Gastrocnemius medialis (tissue), 4 donors: ENCODE measurements at regions not wholly inside any gene's neighbourhood (a gene's known extent, or its start where the extent isn't known, plus 50 kb on each side); places are given as distances from the start of the nearest gene placed in this dataset.

ENCODE experiments used
- ATAC-seq, 2 donors: fragments of 150-250 bp; one replicate each; pipeline ENCODE4 v1.9.1; 2016
- DNase-seq, 2 donors: peaks; one replicate each; pipeline ENCODE4 v3.0.0-alpha.2; 2019
- H3K27ac ChIP-seq, 4 donors: fragments of 200-600 bp; sonication (generic); 1 replicate in 1 of 4; 2 replicates in 3 of 4; pipeline ENCODE4 v1.5.1; 2016 to 2018; ENCODE audit warnings: mild to moderate bottlenecking in 2 of 4, moderate library complexity in 1 of 4
- H3K27me3 ChIP-seq, 3 donors: fragments of 200-600 bp; sonication (generic) in 2 of 3; 1 replicate in 1 of 3; 2 replicates in 2 of 3; pipeline versions ENCODE4 v1.5.1 to v1.6.0; 2016 to 2019; ENCODE audit warnings: mild to moderate bottlenecking in 1 of 3, moderate library complexity in 1 of 3
- H3K36me3 ChIP-seq, 2 donors: fragments of 200-600 bp; sonication (generic) in 1 of 2; one replicate each; pipeline ENCODE4 v1.5.1; 2017 to 2018
- H3K4me1 ChIP-seq, 2 donors: fragments of 200-600 bp; sonication (generic) in 1 of 2; one replicate each; pipeline ENCODE4 v1.5.1; 2016 to 2017; ENCODE audit warnings: mild to moderate bottlenecking in 2 of 2
- H3K4me3 ChIP-seq, 4 donors: fragments of 200-600 bp; sonication (generic) in 3 of 4; 1 replicate in 1 of 4; 2 replicates in 3 of 4; pipeline ENCODE4 v1.5.1; 2016 to 2019; ENCODE audit warnings: mild to moderate bottlenecking in 2 of 4
- H3K9me3 ChIP-seq, 3 donors: fragments of 200-600 bp; sonication (generic) in 2 of 3; 1 replicate in 1 of 3; 2 replicates in 2 of 3; pipeline ENCODE4 v1.5.1; 2016 to 2019
- POLR2A ChIP-seq, 2 donors: fragments of 450-650 bp; IDR thresholded peaks; one replicate each; pipeline ENCODE4 v1.6.1; 2017; ENCODE audit warnings: antibody characterized with exemption in 2 of 2, mild to moderate bottlenecking in 2 of 2, moderate library complexity in 2 of 2
- in situ Hi-C, 4 donors: fragments of 200-750 bp; cut with MboI; loops; one replicate each; pipeline versions ENCODE4 v1.15.0 to v1.8.0; 2017; ENCODE audit warnings: low sequenced_read_pairs in 4 of 4
- intact Hi-C: fragments of 100-400 bp; cut with DNase I; formaldehyde crosslinking; loops from one replicate; pipeline ENCODE4 v1.15.1; 2023; ENCODE audit warnings: low total_unique reads
- TF ChIP-seq, protein P1 (sequence below), 5 experiments: fragments of 450-650 bp in 3 of 5; fragments of 200-600 bp in 2 of 5; sonication (generic) in 2 of 5; IDR thresholded peaks in 4 of 5; conservative IDR thresholded peaks in 1 of 5; 1 replicate in 4 of 5; 2 replicates in 1 of 5; pipeline ENCODE4 v1.5.1; 2016 to 2019; ENCODE audit warnings: antibody characterized with exemption in 5 of 5, mild to moderate bottlenecking in 3 of 5, moderate library complexity in 3 of 5

DNA sequence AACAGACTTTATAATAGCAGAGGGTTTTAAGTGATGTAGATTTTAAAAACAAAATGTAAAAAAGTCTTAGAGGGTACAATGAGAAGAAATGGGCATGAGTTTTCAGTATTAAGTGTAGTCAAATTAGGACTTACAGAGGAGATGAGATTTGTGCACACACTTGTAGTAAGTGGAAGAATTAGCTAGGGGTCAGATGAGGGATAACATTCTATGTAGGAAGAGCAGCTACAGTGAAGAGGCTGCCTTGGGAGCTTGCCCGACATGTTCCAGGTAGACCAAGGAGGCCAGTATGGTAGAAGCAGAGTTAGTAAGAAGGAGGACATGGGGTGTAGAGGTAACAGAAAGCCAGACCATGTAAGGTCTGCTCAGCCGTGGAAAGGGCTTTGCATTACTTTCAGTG, 189.2 kb upstream of the DSEL start:
- no peak overlapping the region for H3K27ac ChIP-seq
- ATAC-seq (no peak), DNase-seq (no peak)
- no peaks in the 10 kb centered on the region for H3K9me3 ChIP-seq
- no peaks in the 10 kb centered on the region for H3K27me3 ChIP-seq
- H3K4me1 ChIP-seq: no peaks in the 10 kb centered on the region
- H3K36me3 ChIP-seq: no peaks in the 10 kb centered on the region
- TF ChIP-seq POLR2A (IDR thresholded peaks at IDR 0.05): no peak
- TF ChIP-seq, protein P1, sequence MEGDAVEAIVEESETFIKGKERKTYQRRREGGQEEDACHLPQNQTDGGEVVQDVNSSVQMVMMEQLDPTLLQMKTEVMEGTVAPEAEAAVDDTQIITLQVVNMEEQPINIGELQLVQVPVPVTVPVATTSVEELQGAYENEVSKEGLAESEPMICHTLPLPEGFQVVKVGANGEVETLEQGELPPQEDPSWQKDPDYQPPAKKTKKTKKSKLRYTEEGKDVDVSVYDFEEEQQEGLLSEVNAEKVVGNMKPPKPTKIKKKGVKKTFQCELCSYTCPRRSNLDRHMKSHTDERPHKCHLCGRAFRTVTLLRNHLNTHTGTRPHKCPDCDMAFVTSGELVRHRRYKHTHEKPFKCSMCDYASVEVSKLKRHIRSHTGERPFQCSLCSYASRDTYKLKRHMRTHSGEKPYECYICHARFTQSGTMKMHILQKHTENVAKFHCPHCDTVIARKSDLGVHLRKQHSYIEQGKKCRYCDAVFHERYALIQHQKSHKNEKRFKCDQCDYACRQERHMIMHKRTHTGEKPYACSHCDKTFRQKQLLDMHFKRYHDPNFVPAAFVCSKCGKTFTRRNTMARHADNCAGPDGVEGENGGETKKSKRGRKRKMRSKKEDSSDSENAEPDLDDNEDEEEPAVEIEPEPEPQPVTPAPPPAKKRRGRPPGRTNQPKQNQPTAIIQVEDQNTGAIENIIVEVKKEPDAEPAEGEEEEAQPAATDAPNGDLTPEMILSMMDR (IDR thresholded peaks at IDR 0.05 in 4 of 5, conservative IDR thresholded peaks at IDR 0.05 in 1 of 5): no peak
- intact Hi-C loops (no loop called here), in situ Hi-C loops (no loop called here)
- no peak overlapping the region for H3K4me3 ChIP-seq

DNA sequence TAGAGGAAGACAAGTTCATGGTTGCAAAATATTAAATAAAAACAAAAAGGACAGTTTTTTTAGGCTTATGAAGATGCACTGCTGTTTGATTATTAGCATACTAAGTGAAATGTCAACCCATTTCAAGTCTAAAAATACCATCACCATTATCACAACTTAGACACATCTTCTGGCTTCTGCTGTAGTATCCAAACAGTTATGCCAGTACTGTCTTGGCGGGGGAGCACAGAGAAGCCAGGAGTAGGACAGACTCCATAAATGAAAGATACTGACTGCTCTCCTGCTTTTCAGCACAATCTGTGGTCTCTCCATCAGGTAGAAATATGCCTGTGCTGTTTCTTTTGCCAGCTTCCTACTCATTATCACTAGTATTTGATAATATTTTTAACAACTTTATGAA, 179.2 kb upstream of the DSEL start:
- DNase-seq (no peak), ATAC-seq (no peak)
- intact Hi-C loops: no loop called here
- Histone ChIP-seq H3K27ac (no peak overlapping the region), H3K4me3 (no peak overlapping the region), H3K36me3 (no peaks in the 10 kb centered on the region), H3K9me3 (no peaks in the 10 kb centered on the region), H3K4me1 (no peaks in the 10 kb centered on the region), H3K27me3 (no peaks in the 10 kb centered on the region)
- TF ChIP-seq, protein P1 (IDR thresholded peaks at IDR 0.05 in 4 of 5, conservative IDR thresholded peaks at IDR 0.05 in 1 of 5): no peak
- TF ChIP-seq POLR2A (IDR thresholded peaks at IDR 0.05): no peak
- in situ Hi-C loops: no loop called here

DNA sequence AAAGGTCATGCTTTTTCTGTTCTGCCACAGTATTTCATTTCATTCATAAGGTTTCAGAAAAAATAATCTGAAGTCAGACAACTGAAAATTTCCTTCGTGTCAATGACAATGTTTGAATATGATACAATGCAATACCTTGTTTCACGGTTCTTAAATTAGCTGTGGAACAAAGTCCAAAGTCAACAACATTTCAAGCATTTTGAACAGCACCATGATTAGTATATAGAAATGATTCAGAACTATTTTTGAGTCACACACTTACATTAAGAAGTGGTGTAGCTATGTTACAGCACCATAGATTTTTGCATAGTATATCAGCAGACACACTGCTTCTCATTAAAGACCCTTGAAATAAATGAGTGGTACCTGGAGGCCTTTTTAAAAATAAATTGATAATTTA, 178.3 kb upstream of the DSEL start:
- Histone ChIP-seq H3K4me3 (no peak overlapping the region), H3K27me3 (no peaks in the 10 kb centered on the region), H3K4me1 (no peaks in the 10 kb centered on the region), H3K27ac (no peak overlapping the region), H3K9me3 (no peaks in the 10 kb centered on the region), H3K36me3 (no peaks in the 10 kb centered on the region)
- ATAC-seq: no peak
- in situ Hi-C loops (no loop called here), intact Hi-C loops (no loop called here)
- TF ChIP-seq, protein P1 (IDR thresholded peaks at IDR 0.05 in 4 of 5, conservative IDR thresholded peaks at IDR 0.05 in 1 of 5): no peak
- no peak for DNase-seq

DNA sequence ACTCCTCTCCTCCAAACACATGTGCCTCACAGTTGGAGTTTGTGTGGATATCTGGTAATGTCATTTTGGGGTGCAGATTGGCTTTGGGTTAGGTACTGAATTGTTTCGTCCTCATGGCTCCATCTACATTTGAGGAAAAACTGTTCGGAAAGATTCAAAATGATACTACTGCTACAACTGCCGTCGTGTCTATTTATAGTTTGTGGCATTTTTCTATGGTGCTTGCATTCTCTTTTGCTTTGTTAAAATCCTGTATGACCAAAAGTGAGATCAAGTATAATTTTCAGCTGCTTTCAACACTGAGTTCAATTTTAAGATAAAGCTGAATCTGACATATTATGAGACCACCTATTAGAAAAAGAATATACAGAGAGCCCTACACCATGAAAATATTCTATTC, 176.3 kb upstream of the DSEL start:
- Histone ChIP-seq H3K36me3 (no peaks in the 10 kb centered on the region), H3K27ac (no peak overlapping the region), H3K9me3 (no peaks in the 10 kb centered on the region), H3K27me3 (no peaks in the 10 kb centered on the region), H3K4me1 (no peaks in the 10 kb centered on the region), H3K4me3 (no peak overlapping the region)
- intact Hi-C loops (no loop called here), in situ Hi-C loops (no loop called here)
- TF ChIP-seq, protein P1 (IDR thresholded peaks at IDR 0.05 in 4 of 5, conservative IDR thresholded peaks at IDR 0.05 in 1 of 5): no peak
- TF ChIP-seq POLR2A (IDR thresholded peaks at IDR 0.05): no peak
- DNase-seq (no peak), ATAC-seq (no peak)

DNA sequence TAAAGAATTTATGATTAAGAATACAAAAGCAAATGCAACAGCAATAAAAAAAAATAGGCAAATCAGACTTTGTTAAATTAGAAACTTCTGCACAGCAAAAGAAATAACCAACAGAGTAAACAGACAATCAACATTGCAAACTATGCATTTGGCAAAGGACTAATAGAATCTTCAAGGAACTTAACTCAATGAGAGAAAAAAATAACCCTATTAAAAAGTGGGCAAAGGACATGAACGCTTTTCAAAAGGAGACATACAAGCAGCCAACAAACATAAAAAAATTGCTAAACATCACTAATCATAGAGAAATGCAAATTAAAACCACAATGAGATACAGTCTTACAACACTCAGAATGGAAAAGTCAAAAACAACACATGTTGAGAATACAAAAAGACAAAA, 166.0 kb upstream of the DSEL start:
- H3K9me3 ChIP-seq: no peaks in the 10 kb centered on the region
- H3K27me3 ChIP-seq: no peaks in the 10 kb centered on the region
- H3K4me3 ChIP-seq: no peak overlapping the region
- no peak overlapping the region for H3K27ac ChIP-seq
- DNase-seq (no peak), ATAC-seq (no peak)
- in situ Hi-C loops (no loop called here), intact Hi-C loops (no loop called here)
- TF ChIP-seq, protein P1 (IDR thresholded peaks at IDR 0.05 in 4 of 5, conservative IDR thresholded peaks at IDR 0.05 in 1 of 5): no peak
- no peak for TF ChIP-seq POLR2A (IDR thresholded peaks at IDR 0.05)
- no peaks in the 10 kb centered on the region for H3K4me1 ChIP-seq
- H3K36me3 ChIP-seq: no peaks in the 10 kb centered on the region
